ENCODE measurements at regions not wholly inside any gene's neighbourhood (a gene's known extent, or its start where the extent isn't known, plus 50 kb on each side); places are given as distances from the start of the nearest gene placed in this dataset.

GRCh38 chr15:47037003-47037402 is 680.3 kb upstream of the SEMA6D start:
- ChIA-PET POLR2A (no interaction called here), CTCF (no interaction called here)
- Histone ChIP-seq H3K36me3 (ENCODE audit: control insufficient read depth, insufficient read depth, low read length) (no peaks in the 10 kb centered on the region), H3K4me1 (ENCODE audit: control insufficient read depth, insufficient read depth, low read length) (no peaks in the 10 kb centered on the region), H3K9me3 (ENCODE audit: control insufficient read depth, insufficient read depth, low read depth, low read length) (no peaks in the 10 kb centered on the region), H3K4me3 (ENCODE audit: low read depth in 2 of 2, low read length in 2 of 2) (no peak overlapping the region), H3K27me3 (ENCODE audit: control insufficient read depth, insufficient read depth, low read length) (no peaks in the 10 kb centered on the region), H3K27ac (ENCODE audit: low read length) (no peak overlapping the region)
- BruUV-seq (replicated peaks) = no TSS peak
- in situ Hi-C loops (cut with HindIII; ENCODE audit: low pct_unique_long_range_greater_than_20kb, low sequenced_read_pairs) (no loop called here), intact Hi-C loops (cut with micrococcal nuclease; ENCODE audit: unreplicated experiment) (no loop called here)
- ATAC-seq (no peak), DNase-seq (ENCODE audit: low read depth, low spot score) (no peak)
- no peak for TF ChIP-seq SIN3A (IDR thresholded peaks at IDR 0.05; ENCODE audit: borderline replicate concordance, insufficient read depth, low read depth, low read length)
- no peak for TF ChIP-seq POLR2AphosphoS5 (IDR thresholded peaks at IDR 0.05; ENCODE audit: low read depth, low read length)
- TF ChIP-seq REST (IDR thresholded peaks at IDR 0.05; ENCODE audit: insufficient read depth in 1 of 2, low read depth in 2 of 2, low read length in 1 of 2) = no peak
- no peak for TF ChIP-seq TCF7L2 (IDR thresholded peaks at IDR 0.05; ENCODE audit: low read depth, low read length)
- no peak for TF ChIP-seq CTCF (IDR thresholded peaks at IDR 0.05)

GRCh38 chr15:47039225-47039624 is 678.1 kb upstream of the SEMA6D start:
- no peak for ATAC-seq
- ChIA-PET POLR2A (no interaction called here), CTCF (no interaction called here)
- in situ Hi-C loops (cut with HindIII; ENCODE audit: low pct_unique_long_range_greater_than_20kb, low sequenced_read_pairs) = no loop called here
- no peaks in the 10 kb centered on the region for H3K36me3 ChIP-seq (ENCODE audit: control insufficient read depth, insufficient read depth, low read length)
- no TSS peak for BruUV-seq (replicated peaks)
- H3K27me3 ChIP-seq (ENCODE audit: control insufficient read depth, insufficient read depth, low read length) = no peaks in the 10 kb centered on the region
- no peak overlapping the region for H3K4me3 ChIP-seq (ENCODE audit: low read depth in 2 of 2, low read length in 2 of 2)
- TF ChIP-seq TCF7L2 (IDR thresholded peaks at IDR 0.05; ENCODE audit: low read depth, low read length) = no peak
- no peak for TF ChIP-seq SIN3A (IDR thresholded peaks at IDR 0.05; ENCODE audit: borderline replicate concordance, insufficient read depth, low read depth, low read length)
- TF ChIP-seq REST (IDR thresholded peaks at IDR 0.05; ENCODE audit: insufficient read depth in 1 of 2, low read depth in 2 of 2, low read length in 1 of 2) = no peak
- no peak for TF ChIP-seq POLR2AphosphoS5 (IDR thresholded peaks at IDR 0.05; ENCODE audit: low read depth, low read length)
- TF ChIP-seq CTCF (IDR thresholded peaks at IDR 0.05) = no peak
- H3K4me1 ChIP-seq (ENCODE audit: control insufficient read depth, insufficient read depth, low read length) = no peaks in the 10 kb centered on the region
- H3K27ac ChIP-seq (ENCODE audit: low read length) = no peak overlapping the region
- intact Hi-C loops (cut with micrococcal nuclease; ENCODE audit: unreplicated experiment) = no loop called here
- DNase-seq (ENCODE audit: low read depth, low spot score) = no peak
- no peaks in the 10 kb centered on the region for H3K9me3 ChIP-seq (ENCODE audit: control insufficient read depth, insufficient read depth, low read depth, low read length)
